GM23248 (cell line): ENCODE measurements at regions not wholly inside any gene's neighbourhood (a gene's known extent, or its start where the extent isn't known, plus 50 kb on each side); places are given as distances from the start of the nearest gene placed in this dataset.

Source experiments
- EZH2 ChIP-seq: fragments of 200-600 bp; sonication (generic); IDR thresholded peaks from 2 replicates; pipeline ENCODE4 v1.6.1; 2018; ENCODE audit warnings: antibody characterized with exemption, mild to moderate bottlenecking; ENCODE audit not compliant: insufficient read depth, poor library complexity, severe bottlenecking
- EZH2phosphoT487 ChIP-seq: fragments of 200-600 bp; sonication (generic); IDR thresholded peaks from 2 replicates; pipeline ENCODE4 v1.6.1; 2018; ENCODE audit warnings: antibody characterized with exemption, moderate library complexity, mild to moderate bottlenecking, low read depth; ENCODE audit not compliant: insufficient read depth

DNA sequence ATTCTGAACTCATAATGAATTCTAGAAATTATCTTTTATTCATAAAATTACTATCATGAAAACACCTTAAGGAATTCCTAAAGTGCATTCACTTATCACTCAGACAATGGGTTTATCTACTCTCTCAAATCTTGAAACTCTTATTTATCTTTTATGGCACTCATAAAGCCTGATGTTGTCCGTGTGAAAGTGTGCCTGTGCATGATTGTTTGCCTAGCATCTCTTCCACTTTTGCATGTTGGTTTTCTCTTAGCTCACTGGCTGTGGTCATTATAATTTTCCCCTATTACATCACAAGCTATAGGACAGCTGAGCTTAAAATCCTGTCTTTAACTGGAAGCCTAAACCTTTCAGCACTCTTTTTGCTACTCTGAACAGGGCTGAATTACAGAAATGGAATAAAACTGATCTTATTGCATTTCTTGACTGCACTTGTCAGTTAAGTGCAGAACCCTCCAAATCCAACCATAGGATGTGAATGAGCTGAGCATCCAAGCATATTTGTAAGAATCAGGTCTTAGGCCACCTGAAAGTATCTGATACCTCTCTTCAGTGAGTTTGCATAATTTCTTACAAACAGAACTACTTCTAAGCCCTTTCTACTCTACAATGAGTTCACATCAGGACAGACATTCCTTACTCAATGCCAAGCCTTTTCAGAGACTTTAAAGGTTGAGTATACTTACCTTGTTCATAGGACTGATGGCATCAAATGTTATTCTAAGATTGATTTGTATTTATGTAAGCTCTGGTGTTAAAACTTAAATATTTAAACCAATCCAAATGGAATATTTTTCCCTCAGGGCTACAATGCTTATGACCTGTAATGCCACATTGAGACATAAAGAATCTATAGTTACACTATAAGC, 221.2 kb upstream of the KITLG start:
- TF ChIP-seq EZH2 (no peak), EZH2phosphoT487 (no peak)
